ENCODE measurements at regions not wholly inside any gene's neighbourhood (a gene's known extent, or its start where the extent isn't known, plus 50 kb on each side); places are given as distances from the start of the nearest gene placed in this dataset.

- ATAC-seq (ENCODE audit: low read depth) = no peak
Measured at GRCh38 chr7:155987681-155988235, 175.5 kb upstream of the SHH start.

More at GRCh38 chr7:155987681-155988235, 175.5 kb upstream of the SHH start:
- no peak overlapping the region for H2BK15ac ChIP-seq (ENCODE audit: low read depth, low read length)
- H3K56ac ChIP-seq (ENCODE audit: extremely low read depth, insufficient read depth, low read length) = no peak overlapping the region
- H3K4me1 ChIP-seq (ENCODE audit: control insufficient read depth, insufficient read depth, low read length) = no peaks in the 10 kb centered on the region
- POLR2A ChIA-PET (ENCODE audit: unreplicated experiment) = no interaction called here
- no peak overlapping the region for H3K27ac ChIP-seq (ENCODE audit: insufficient read depth, low read length)
- H3K14ac ChIP-seq (replicated peaks; ENCODE audit: low read depth, low read length) = no peak overlapping the region
- no peak overlapping the region for H3K4me3 ChIP-seq (ENCODE audit: insufficient read depth, low read depth, low read length)
- H3K23ac ChIP-seq (ENCODE audit: low read depth, low read length) = no peak overlapping the region
- no peak overlapping the region for H2BK20ac ChIP-seq (ENCODE audit: low read depth, low read length)
- WGBS, 2 experiments (ENCODE audit: extremely low coverage in 2 of 2, insufficient read length in 1 of 2) = 17% methylated on average over 2 of the region's 5 CpGs; no CpG with 5 or more reads in 1 of the 2 experiments
- H2AFZ ChIP-seq (replicated peaks; ENCODE audit: low read length, poor library complexity) = peak overlapping the region; percentile 0
- H3K9ac ChIP-seq (ENCODE audit: low read depth, low read length) = no peak overlapping the region
- no peak overlapping the region for H2BK120ac ChIP-seq (ENCODE audit: low read depth, low read length)
- CTCF ChIA-PET = no interaction called here
- no peak overlapping the region for H3K18ac ChIP-seq (ENCODE audit: low read depth, low read length)
- H3K36me3 ChIP-seq (ENCODE audit: control insufficient read depth, insufficient read depth, low read length) = no peaks in the 10 kb centered on the region
- no peaks in the 10 kb centered on the region for H3K27me3 ChIP-seq (ENCODE audit: control insufficient read depth, insufficient read depth, low read length)
- in situ Hi-C loops (cut with MboI; ENCODE audit: low sequenced_read_pairs) (no loop called here), dilution Hi-C loops (cut with HindIII; ENCODE audit: low sequenced_read_pairs, unreplicated experiment) (no loop called here), intact Hi-C loops (cut with micrococcal nuclease) (no loop called here)
- TF ChIP-seq SMC3 (IDR thresholded peaks at IDR 0.05; ENCODE audit: low read depth, low read length) (no peak), FOS (IDR thresholded peaks at IDR 0.05; ENCODE audit: low read depth, low read length) (no peak), MAFK (IDR thresholded peaks at IDR 0.05; ENCODE audit: low read depth, low read length) (no peak), NFE2L2 (IDR thresholded peaks at IDR 0.05; ENCODE audit: low read depth, low read length) (no peak), MAZ (IDR thresholded peaks at IDR 0.05; ENCODE audit: borderline replicate concordance, low read depth, low read length) (no peak), CTCF (conservative IDR thresholded peaks at IDR 0.05; ENCODE audit: low read depth, low read length) (no peak), RAD21 (IDR thresholded peaks at IDR 0.05; ENCODE audit: low read length) (no peak), CHD1 (IDR thresholded peaks at IDR 0.05; ENCODE audit: low read depth, low read length) (no peak), USF2 (IDR thresholded peaks at IDR 0.05; ENCODE audit: low read depth, low read length) (no peak), CEBPB (IDR thresholded peaks at IDR 0.05; ENCODE audit: low read depth, low read length) (no peak), RCOR1 (IDR thresholded peaks at IDR 0.05; ENCODE audit: insufficient replicate concordance, low read length) (no peak), ELK1 (IDR thresholded peaks at IDR 0.05; ENCODE audit: borderline replicate concordance, low read depth, low read length) (no peak), BHLHE40 (IDR thresholded peaks at IDR 0.05; ENCODE audit: low read depth, low read length) (no peak), POLR2A (IDR thresholded peaks at IDR 0.05; ENCODE audit: low read depth, low read length) (no peak)
- H2AK9ac ChIP-seq (replicated peaks; ENCODE audit: low read depth, low read length, poor library complexity) = no peak overlapping the region
- H3K4ac ChIP-seq (ENCODE audit: low read depth, low read length) = no peak overlapping the region
- no peak overlapping the region for H4K91ac ChIP-seq (ENCODE audit: insufficient read depth, low read depth, low read length)
- H4K20me1 ChIP-seq (ENCODE audit: insufficient read depth, low read length) = no peaks in the 10 kb centered on the region
- H3K9me1 ChIP-seq (ENCODE audit: insufficient read depth, low read length) = no peaks in the 10 kb centered on the region
- no peak overlapping the region for H4K8ac ChIP-seq (ENCODE audit: low read depth in 2 of 2, low read length in 2 of 2)
- no TSS peak for BruUV-seq (replicated peaks)
- H3K9me3 ChIP-seq (ENCODE audit: control insufficient read depth, insufficient read depth, low read length) = peaks cover 25% of the 10 kb centered on the region
- H2AK5ac ChIP-seq (ENCODE audit: low read depth, low read length) = no peak overlapping the region
- H2BK5ac ChIP-seq (ENCODE audit: low read depth, low read length, poor library complexity, severe bottlenecking) = no peak overlapping the region
- no peaks in the 10 kb centered on the region for H3K79me1 ChIP-seq (ENCODE audit: low read depth in 1 of 2, low read length in 2 of 2)
- DNase-seq = no peak
- H3K4me2 ChIP-seq (ENCODE audit: low read depth, low read length) = no peak overlapping the region
- H4K5ac ChIP-seq (ENCODE audit: low read depth, low read length) = no peak overlapping the region
